ENCODE measurements at regions not wholly inside any gene's neighbourhood (a gene's known extent, or its start where the extent isn't known, plus 50 kb on each side); places are given as distances from the start of the nearest gene placed in this dataset.
"Not testable (repeated sequence)": the region's sequence is repeated elsewhere in the genome, so short reads cannot be mapped to it uniquely, and the experiment has no call there.

GRCh38 chrX:18102006-18102405, 118.7 kb downstream of the BEND2 start:
- no peak overlapping the region for H3K4me3 ChIP-seq (ENCODE audit: control insufficient read depth in 1 of 7, extremely low read depth in 1 of 7, insufficient read depth in 4 of 7, low read depth in 2 of 7, low read length in 6 of 7)
- no peaks in the 10 kb centered on the region for H3K36me3 ChIP-seq (ENCODE audit: control insufficient read depth in 4 of 4, insufficient read depth in 4 of 4, low read length in 3 of 4)
- no peak for DNase-seq
- POLR2A ChIA-PET = no interaction called here
- no peaks in the 10 kb centered on the region for H3K9me3 ChIP-seq (ENCODE audit: control extremely low read depth in 1 of 5, control insufficient read depth in 4 of 5, insufficient read depth in 2 of 5, low read depth in 1 of 5, low read length in 4 of 5)
- WGBS (ENCODE audit: insufficient coverage) = 61% methylated on average over 2 of the region's 5 CpGs
- H3K4me1 ChIP-seq (ENCODE audit: control extremely low read depth in 1 of 4, control insufficient read depth in 4 of 4, insufficient read depth in 4 of 4, low read length in 3 of 4) = no peaks in the 10 kb centered on the region
- H3K27me3 ChIP-seq (replicated peaks in 2 of 5; ENCODE audit: control insufficient read depth in 4 of 5, insufficient read depth in 5 of 5, low read length in 4 of 5) = peaks cover 0 to 21% (median 12%) of the 10 kb centered on the region in 5 experiments
- CTCF ChIA-PET = no interaction called here
- no peak overlapping the region for H3K27ac ChIP-seq (ENCODE audit: insufficient read depth in 1 of 2, low read depth in 1 of 2, low read length in 2 of 2, poor library complexity in 1 of 2, severe bottlenecking in 2 of 2)

GRCh38 chrX:18101087-18101486, 119.6 kb downstream of the BEND2 start:
- CTCF ChIA-PET = no interaction called here

GRCh38 chrX:18099745-18100144, 120.9 kb downstream of the BEND2 start:
- whole genome bisulfite sequencing (ENCODE audit: insufficient coverage) = 92% methylated on average over 2 of the region's 6 CpGs

More at GRCh38 chrX:18101087-18101486, 119.6 kb downstream of the BEND2 start:
- H3K4me1 ChIP-seq (ENCODE audit: control extremely low read depth in 1 of 4, control insufficient read depth in 4 of 4, insufficient read depth in 4 of 4, low read length in 3 of 4) = no peaks in the 10 kb centered on the region
- POLR2A ChIA-PET = no interaction called here
- DNase-seq = no peak
- H3K27me3 ChIP-seq (replicated peaks in 2 of 5; ENCODE audit: control insufficient read depth in 4 of 5, insufficient read depth in 5 of 5, low read length in 4 of 5) = peaks cover 0 to 25% (median 12%) of the 10 kb centered on the region in 5 experiments
- no peaks in the 10 kb centered on the region for H3K9me3 ChIP-seq (ENCODE audit: control extremely low read depth in 1 of 5, control insufficient read depth in 4 of 5, insufficient read depth in 2 of 5, low read depth in 1 of 5, low read length in 4 of 5)
- H3K36me3 ChIP-seq (ENCODE audit: control insufficient read depth in 4 of 4, insufficient read depth in 4 of 4, low read length in 3 of 4) = no peaks in the 10 kb centered on the region
- WGBS (ENCODE audit: insufficient coverage) = 89% methylated on average over 4 of the region's 5 CpGs
- no peak overlapping the region for H3K27ac ChIP-seq (ENCODE audit: insufficient read depth in 1 of 2, low read depth in 1 of 2, low read length in 2 of 2, poor library complexity in 1 of 2, severe bottlenecking in 2 of 2)
- no peak overlapping the region for H3K4me3 ChIP-seq (ENCODE audit: control insufficient read depth in 1 of 7, extremely low read depth in 1 of 7, insufficient read depth in 4 of 7, low read depth in 2 of 7, low read length in 6 of 7)

GRCh38 chrX:18098763-18099162, 121.9 kb downstream of the BEND2 start:
- CTCF ChIA-PET = no interaction called here
- Histone ChIP-seq H3K9me3 (ENCODE audit: control extremely low read depth in 1 of 5, control insufficient read depth in 4 of 5, insufficient read depth in 2 of 5, low read depth in 1 of 5, low read length in 4 of 5) (no peaks in the 10 kb centered on the region), H3K36me3 (ENCODE audit: control insufficient read depth in 4 of 4, insufficient read depth in 4 of 4, low read length in 3 of 4) (no peaks in the 10 kb centered on the region), H3K4me1 (ENCODE audit: control extremely low read depth in 1 of 4, control insufficient read depth in 4 of 4, insufficient read depth in 4 of 4, low read length in 3 of 4) (no peaks in the 10 kb centered on the region), H3K27me3 (replicated peaks in 2 of 5; ENCODE audit: control insufficient read depth in 4 of 5, insufficient read depth in 5 of 5, low read length in 4 of 5) (peaks cover 0 to 30% (median 12%) of the 10 kb centered on the region in 5 experiments), H3K4me3 (ENCODE audit: control insufficient read depth in 1 of 7, extremely low read depth in 1 of 7, insufficient read depth in 4 of 7, low read depth in 2 of 7, low read length in 6 of 7) (no peak overlapping the region), H3K27ac (ENCODE audit: insufficient read depth in 1 of 2, low read depth in 1 of 2, low read length in 2 of 2, poor library complexity in 1 of 2, severe bottlenecking in 2 of 2) (no peak overlapping the region)
- POLR2A ChIA-PET = no interaction called here
- no peak for DNase-seq
- WGBS (ENCODE audit: insufficient coverage) = 15% methylated on average over 7 of the region's 14 CpGs

More at GRCh38 chrX:18099745-18100144, 120.9 kb downstream of the BEND2 start:
- no peak for DNase-seq
- Histone ChIP-seq H3K9me3 (ENCODE audit: control extremely low read depth in 1 of 5, control insufficient read depth in 4 of 5, insufficient read depth in 2 of 5, low read depth in 1 of 5, low read length in 4 of 5) (no peaks in the 10 kb centered on the region), H3K27me3 (replicated peaks in 2 of 5; ENCODE audit: control insufficient read depth in 4 of 5, insufficient read depth in 5 of 5, low read length in 4 of 5) (peaks cover 0 to 30% (median 12%) of the 10 kb centered on the region in 5 experiments), H3K4me1 (ENCODE audit: control extremely low read depth in 1 of 4, control insufficient read depth in 4 of 4, insufficient read depth in 4 of 4, low read length in 3 of 4) (no peaks in the 10 kb centered on the region), H3K4me3 (ENCODE audit: control insufficient read depth in 1 of 7, extremely low read depth in 1 of 7, insufficient read depth in 4 of 7, low read depth in 2 of 7, low read length in 6 of 7) (no peak overlapping the region), H3K36me3 (ENCODE audit: control insufficient read depth in 4 of 4, insufficient read depth in 4 of 4, low read length in 3 of 4) (no peaks in the 10 kb centered on the region), H3K27ac (ENCODE audit: insufficient read depth in 1 of 2, low read depth in 1 of 2, low read length in 2 of 2, poor library complexity in 1 of 2, severe bottlenecking in 2 of 2) (no peak overlapping the region)
- POLR2A ChIA-PET = no interaction called here
- CTCF ChIA-PET = no interaction called here

GRCh38 chrX:18076434-18076833, 144.3 kb downstream of the BEND2 start:
- CTCF ChIA-PET = no interaction called here

GRCh38 chrX:18075603-18076002, 145.1 kb downstream of the BEND2 start:
- DNase-seq = no peak
- POLR2A ChIA-PET = no interaction called here
- CTCF ChIA-PET = no interaction called here
- Histone ChIP-seq H3K36me3 (ENCODE audit: control insufficient read depth in 4 of 4, insufficient read depth in 4 of 4, low read length in 3 of 4) (no peaks in the 10 kb centered on the region), H3K27me3 (replicated peaks in 2 of 5; ENCODE audit: control insufficient read depth in 4 of 5, insufficient read depth in 5 of 5, low read length in 4 of 5) (peaks cover 0 to 5% (median 0%) of the 10 kb centered on the region in 5 experiments), H3K4me1 (ENCODE audit: control extremely low read depth in 1 of 4, control insufficient read depth in 4 of 4, insufficient read depth in 4 of 4, low read length in 3 of 4) (no peaks in the 10 kb centered on the region), H3K27ac (ENCODE audit: insufficient read depth in 1 of 2, low read depth in 1 of 2, low read length in 2 of 2, poor library complexity in 1 of 2, severe bottlenecking in 2 of 2) (no peak overlapping the region), H3K9me3 (ENCODE audit: control extremely low read depth in 1 of 5, control insufficient read depth in 4 of 5, insufficient read depth in 2 of 5, low read depth in 1 of 5, low read length in 4 of 5) (no peaks in the 10 kb centered on the region), H3K4me3 (ENCODE audit: control insufficient read depth in 1 of 7, extremely low read depth in 1 of 7, insufficient read depth in 4 of 7, low read depth in 2 of 7, low read length in 6 of 7) (no peak overlapping the region)
- 17% methylated on average over 1 of the region's 3 CpGs for WGBS (ENCODE audit: insufficient coverage)

More at GRCh38 chrX:18076434-18076833, 144.3 kb downstream of the BEND2 start:
- H3K9me3 ChIP-seq (ENCODE audit: control extremely low read depth in 1 of 5, control insufficient read depth in 4 of 5, insufficient read depth in 2 of 5, low read depth in 1 of 5, low read length in 4 of 5) = no peaks in the 10 kb centered on the region
- no peak overlapping the region for H3K27ac ChIP-seq (ENCODE audit: insufficient read depth in 1 of 2, low read depth in 1 of 2, low read length in 2 of 2, poor library complexity in 1 of 2, severe bottlenecking in 2 of 2)
- peaks cover 0 to 5% (median 0%) of the 10 kb centered on the region in 5 experiments for H3K27me3 ChIP-seq (replicated peaks in 2 of 5; ENCODE audit: control insufficient read depth in 4 of 5, insufficient read depth in 5 of 5, low read length in 4 of 5)
- DNase-seq = no peak
- H3K4me3 ChIP-seq (ENCODE audit: control insufficient read depth in 1 of 7, extremely low read depth in 1 of 7, insufficient read depth in 4 of 7, low read depth in 2 of 7, low read length in 6 of 7) = no peak overlapping the region
- POLR2A ChIA-PET = no interaction called here
- H3K36me3 ChIP-seq (ENCODE audit: control insufficient read depth in 4 of 4, insufficient read depth in 4 of 4, low read length in 3 of 4) = no peaks in the 10 kb centered on the region
- no peaks in the 10 kb centered on the region for H3K4me1 ChIP-seq (ENCODE audit: control extremely low read depth in 1 of 4, control insufficient read depth in 4 of 4, insufficient read depth in 4 of 4, low read length in 3 of 4)

- WGBS (ENCODE audit: insufficient coverage) = no CpG with 5 or more reads among the region's 3 CpGs
- H3K4me3 ChIP-seq (ENCODE audit: control insufficient read depth in 1 of 7, extremely low read depth in 1 of 7, insufficient read depth in 4 of 7, low read depth in 2 of 7, low read length in 6 of 7); H3K36me3 ChIP-seq (ENCODE audit: control insufficient read depth in 4 of 4, insufficient read depth in 4 of 4, low read length in 3 of 4); H3K27ac ChIP-seq (ENCODE audit: insufficient read depth in 1 of 2, low read depth in 1 of 2, low read length in 2 of 2, poor library complexity in 1 of 2, severe bottlenecking in 2 of 2); H3K4me1 ChIP-seq (ENCODE audit: control extremely low read depth in 1 of 4, control insufficient read depth in 4 of 4, insufficient read depth in 4 of 4, low read length in 3 of 4); H3K9me3 ChIP-seq (ENCODE audit: control extremely low read depth in 1 of 5, control insufficient read depth in 4 of 5, insufficient read depth in 2 of 5, low read depth in 1 of 5, low read length in 4 of 5); DNase-seq; POLR2A ChIA-PET; CTCF ChIA-PET: not testable (repeated sequence)
- H3K27me3 ChIP-seq (replicated peaks in 2 of 5; ENCODE audit: control insufficient read depth in 4 of 5, insufficient read depth in 5 of 5, low read length in 4 of 5) = peaks cover 0 to 11% (median 0%) of the 10 kb centered on the region in 5 experiments
Observed at GRCh38 chrX:18068045-18068444, 152.6 kb downstream of the BEND2 start.

Data from common myeloid progenitor, CD34-positive (primary cell).